ENCODE measurements at regions not wholly inside any gene's neighbourhood (a gene's known extent, or its start where the extent isn't known, plus 50 kb on each side); places are given as distances from the start of the nearest gene placed in this dataset.

DNA sequence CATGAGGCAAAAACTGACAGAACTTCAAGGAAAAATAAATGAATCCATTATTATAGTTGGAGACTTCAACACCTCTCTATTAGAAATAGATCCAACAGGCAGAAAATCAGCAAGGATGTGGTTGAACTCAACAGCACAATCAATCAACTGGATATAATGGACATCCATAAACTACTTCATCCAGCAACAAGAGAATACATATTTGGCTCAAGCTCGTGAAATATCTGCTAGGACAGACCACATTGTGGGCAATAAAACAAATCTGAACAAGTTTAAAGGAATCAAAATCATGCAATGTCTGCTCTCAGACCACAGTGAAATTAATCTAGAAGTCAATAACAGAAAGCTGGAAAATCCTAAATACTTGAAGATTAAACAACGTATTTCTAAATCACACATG, 362.6 kb downstream of the CD109 start:
- H4K20me1 ChIP-seq (ENCODE audit: insufficient read depth, low read length): no peaks in the 10 kb centered on the region
- intact Hi-C loops (cut with micrococcal nuclease; ENCODE audit: unreplicated experiment): no loop called here
- no peaks in the 10 kb centered on the region for H3K4me1 ChIP-seq (ENCODE audit: insufficient read depth, low read length, poor library complexity, severe bottlenecking)
- no peaks in the 10 kb centered on the region for H3K9me3 ChIP-seq (ENCODE audit: low read length)
- DNase-seq (ENCODE audit: low spot score): no peak
- no peak overlapping the region for H3K4me3 ChIP-seq (ENCODE audit: low read depth, low read length, poor library complexity, severe bottlenecking)
- ChIA-PET CTCF (ENCODE audit: unreplicated experiment) (no interaction called here), POLR2A (interaction anchor here (0.5 to 0.7 kb wide), 3 partner anchors 14 to 778 kb away, joined by 3 to 4 read pairs (median 3); no protein-coding TSS in a partner anchor)
- TF ChIP-seq EZH2phosphoT487 (IDR thresholded peaks at IDR 0.05; ENCODE audit: borderline replicate concordance, low read depth, low read length): no peak
- TF ChIP-seq, protein P1, sequence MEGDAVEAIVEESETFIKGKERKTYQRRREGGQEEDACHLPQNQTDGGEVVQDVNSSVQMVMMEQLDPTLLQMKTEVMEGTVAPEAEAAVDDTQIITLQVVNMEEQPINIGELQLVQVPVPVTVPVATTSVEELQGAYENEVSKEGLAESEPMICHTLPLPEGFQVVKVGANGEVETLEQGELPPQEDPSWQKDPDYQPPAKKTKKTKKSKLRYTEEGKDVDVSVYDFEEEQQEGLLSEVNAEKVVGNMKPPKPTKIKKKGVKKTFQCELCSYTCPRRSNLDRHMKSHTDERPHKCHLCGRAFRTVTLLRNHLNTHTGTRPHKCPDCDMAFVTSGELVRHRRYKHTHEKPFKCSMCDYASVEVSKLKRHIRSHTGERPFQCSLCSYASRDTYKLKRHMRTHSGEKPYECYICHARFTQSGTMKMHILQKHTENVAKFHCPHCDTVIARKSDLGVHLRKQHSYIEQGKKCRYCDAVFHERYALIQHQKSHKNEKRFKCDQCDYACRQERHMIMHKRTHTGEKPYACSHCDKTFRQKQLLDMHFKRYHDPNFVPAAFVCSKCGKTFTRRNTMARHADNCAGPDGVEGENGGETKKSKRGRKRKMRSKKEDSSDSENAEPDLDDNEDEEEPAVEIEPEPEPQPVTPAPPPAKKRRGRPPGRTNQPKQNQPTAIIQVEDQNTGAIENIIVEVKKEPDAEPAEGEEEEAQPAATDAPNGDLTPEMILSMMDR (conservative IDR thresholded peaks at IDR 0.05; ENCODE audit: low read length): no peak
- H3K9me2 ChIP-seq (ENCODE audit: insufficient read depth, low read length): no peaks in the 10 kb centered on the region
- H3K27ac ChIP-seq (ENCODE audit: low read depth, low read length, poor library complexity, severe bottlenecking): no peak overlapping the region
- no peaks in the 10 kb centered on the region for H3K79me2 ChIP-seq (ENCODE audit: insufficient read depth, low read depth, low read length)
- BruUV-seq (replicated peaks): no TSS peak
- no peak overlapping the region for H2AFZ ChIP-seq (ENCODE audit: low read length)
- no peak overlapping the region for H3K4me2 ChIP-seq (ENCODE audit: low read length)
- no peaks in the 10 kb centered on the region for H3K36me3 ChIP-seq (ENCODE audit: insufficient read depth, low read length)

DNA sequence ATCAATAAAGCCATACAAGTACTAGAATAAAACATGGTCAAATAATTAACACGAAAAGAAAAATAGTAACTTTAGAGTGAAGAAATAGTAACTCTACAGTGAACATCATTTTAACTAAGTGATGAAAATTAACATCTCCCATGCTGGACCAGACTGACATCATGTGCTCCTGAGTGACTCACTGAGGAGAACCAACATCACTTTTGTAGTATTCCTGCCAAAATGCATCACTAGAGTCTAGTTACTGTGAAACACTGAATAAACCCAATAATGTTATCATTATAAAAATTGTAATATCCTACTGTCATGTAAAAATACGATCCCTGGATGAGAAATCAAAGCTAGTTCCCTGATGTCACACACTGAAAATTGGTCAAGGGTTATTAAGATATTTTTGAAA, 361.3 kb downstream of the CD109 start:
- no TSS peak for BruUV-seq (replicated peaks)
- POLR2A ChIA-PET: interaction anchor here (0.6 to 1.4 kb wide), 3 partner anchors 11 to 1124 kb away, joined by 3 to 7 read pairs (median 3); no protein-coding TSS in a partner anchor

DNA sequence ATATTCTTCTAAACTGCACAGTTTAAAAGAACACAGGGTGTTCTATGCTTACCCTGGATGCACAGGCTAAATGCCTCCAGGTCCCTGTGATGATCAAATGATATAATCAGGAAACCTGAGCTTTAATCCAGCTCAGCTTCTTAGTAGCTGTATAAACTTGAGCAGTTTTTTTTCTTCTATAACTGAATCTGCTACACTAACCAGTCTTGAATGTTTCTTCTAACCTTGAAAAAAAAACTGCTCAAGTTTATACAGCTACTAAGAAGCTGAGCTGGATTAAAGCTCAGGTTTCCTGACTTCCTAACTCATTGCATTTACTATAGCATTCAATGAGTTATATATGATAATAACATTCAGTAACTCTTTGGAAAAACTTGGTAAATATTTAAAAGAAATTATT, 358.2 kb downstream of the CD109 start:
- ChIA-PET POLR2A (interaction anchor here (0.9 kb wide), 1 partner anchor 37 kb away, joined by 6 read pairs; no protein-coding TSS in a partner anchor), CTCF (ENCODE audit: unreplicated experiment) (no interaction called here)
- Histone ChIP-seq H2AFZ (ENCODE audit: low read length) (no peak overlapping the region), H3K79me2 (ENCODE audit: insufficient read depth, low read depth, low read length) (no peaks in the 10 kb centered on the region), H3K27ac (ENCODE audit: low read depth, low read length, poor library complexity, severe bottlenecking) (no peak overlapping the region), H3K36me3 (ENCODE audit: insufficient read depth, low read length) (no peaks in the 10 kb centered on the region), H3K4me1 (ENCODE audit: insufficient read depth, low read length, poor library complexity, severe bottlenecking) (no peaks in the 10 kb centered on the region), H3K9me3 (ENCODE audit: low read length) (no peaks in the 10 kb centered on the region), H3K4me2 (ENCODE audit: low read length) (no peak overlapping the region), H4K20me1 (ENCODE audit: insufficient read depth, low read length) (no peaks in the 10 kb centered on the region), H3K9me2 (ENCODE audit: insufficient read depth, low read length) (no peaks in the 10 kb centered on the region), H3K4me3 (ENCODE audit: low read depth, low read length, poor library complexity, severe bottlenecking) (no peak overlapping the region)
- BruUV-seq (replicated peaks): no TSS peak
- DNase-seq (ENCODE audit: low spot score): no peak
- intact Hi-C loops (cut with micrococcal nuclease; ENCODE audit: unreplicated experiment): no loop called here
- TF ChIP-seq, protein P1 (conservative IDR thresholded peaks at IDR 0.05; ENCODE audit: low read length): no peak
- TF ChIP-seq EZH2phosphoT487 (IDR thresholded peaks at IDR 0.05; ENCODE audit: borderline replicate concordance, low read depth, low read length): no peak

More for the DNA sequence above, 361.3 kb downstream of the CD109 start:
- Histone ChIP-seq H2AFZ (ENCODE audit: low read length) (no peak overlapping the region), H3K4me1 (ENCODE audit: insufficient read depth, low read length, poor library complexity, severe bottlenecking) (no peaks in the 10 kb centered on the region), H3K27ac (ENCODE audit: low read depth, low read length, poor library complexity, severe bottlenecking) (no peak overlapping the region), H3K4me2 (ENCODE audit: low read length) (no peak overlapping the region), H3K9me2 (ENCODE audit: insufficient read depth, low read length) (no peaks in the 10 kb centered on the region), H3K79me2 (ENCODE audit: insufficient read depth, low read depth, low read length) (no peaks in the 10 kb centered on the region), H4K20me1 (ENCODE audit: insufficient read depth, low read length) (no peaks in the 10 kb centered on the region), H3K4me3 (ENCODE audit: low read depth, low read length, poor library complexity, severe bottlenecking) (no peak overlapping the region), H3K9me3 (ENCODE audit: low read length) (no peaks in the 10 kb centered on the region), H3K36me3 (ENCODE audit: insufficient read depth, low read length) (no peaks in the 10 kb centered on the region)
- CTCF ChIA-PET (ENCODE audit: unreplicated experiment): no interaction called here
- no peak for DNase-seq (ENCODE audit: low spot score)
- intact Hi-C loops (cut with micrococcal nuclease; ENCODE audit: unreplicated experiment): no loop called here
- no peak for TF ChIP-seq EZH2phosphoT487 (IDR thresholded peaks at IDR 0.05; ENCODE audit: borderline replicate concordance, low read depth, low read length)
- TF ChIP-seq, protein P1 (conservative IDR thresholded peaks at IDR 0.05; ENCODE audit: low read length): no peak
